ENCODE measurements at regions not wholly inside any gene's neighbourhood (a gene's known extent, or its start where the extent isn't known, plus 50 kb on each side); places are given as distances from the start of the nearest gene placed in this dataset.

GRCh38 chr3:40771112-40771511 is 246.4 kb downstream of the ZNF621 start:
- H3K4me1 ChIP-seq: peaks cover 0 to 3% of the 10 kb centered on the region in 2 donors
- no peak overlapping the region for H3K4me3 ChIP-seq
- no peaks in the 10 kb centered on the region for H3K27me3 ChIP-seq
- H3K27ac ChIP-seq: no peak overlapping the region
- no peak for TF ChIP-seq CTCF (IDR thresholded peaks at IDR 0.05)
- no peaks in the 10 kb centered on the region for H3K36me3 ChIP-seq
- no peaks in the 10 kb centered on the region for H3K9me3 ChIP-seq
- DNase-seq (ENCODE audit: low spot score): no peak

- H3K27me3 ChIP-seq: no peaks in the 10 kb centered on the region
- no peaks in the 10 kb centered on the region for H3K36me3 ChIP-seq
- no peak for DNase-seq (ENCODE audit: low spot score)
- no peaks in the 10 kb centered on the region for H3K9me3 ChIP-seq
- H3K4me1 ChIP-seq: peaks cover 0 to 27% of the 10 kb centered on the region in 2 donors
- TF ChIP-seq CTCF (IDR thresholded peaks at IDR 0.05): no peak
- H3K27ac ChIP-seq: peak overlapping the region in 1 of 2 donors; percentile 75
- no peak overlapping the region for H3K4me3 ChIP-seq
Measured at GRCh38 chr3:40779039-40779438, 254.3 kb downstream of the ZNF621 start.

- Histone ChIP-seq H3K36me3 (no peaks in the 10 kb centered on the region), H3K4me1 (peaks cover 0 to 27% of the 10 kb centered on the region in 2 donors), H3K27me3 (no peaks in the 10 kb centered on the region), H3K9me3 (no peaks in the 10 kb centered on the region), H3K4me3 (peak overlapping the region in 1 of 2 donors; percentile 8), H3K27ac (peak overlapping the region; percentile 75)
- TF ChIP-seq CTCF (IDR thresholded peaks at IDR 0.05): no peak
- peak; percentile 89 for DNase-seq (ENCODE audit: low spot score)
Measured at GRCh38 chr3:40780291-40780924, 255.6 kb downstream of the ZNF621 start.

- Histone ChIP-seq H3K9me3 (no peaks in the 10 kb centered on the region), H3K4me3 (peak overlapping the region in 1 of 2 donors; percentile 8), H3K36me3 (no peaks in the 10 kb centered on the region), H3K27ac (peak overlapping the region; percentile 75), H3K4me1 (peaks cover 0 to 27% of the 10 kb centered on the region in 2 donors), H3K27me3 (no peaks in the 10 kb centered on the region)
- no peak for TF ChIP-seq CTCF (IDR thresholded peaks at IDR 0.05)
- peak; percentile 66 for DNase-seq (ENCODE audit: low spot score)
Measured at GRCh38 chr3:40780925-40781406, 256.2 kb downstream of the ZNF621 start.

- Histone ChIP-seq H3K4me3 (no peak overlapping the region), H3K36me3 (no peaks in the 10 kb centered on the region), H3K27ac (no peak overlapping the region), H3K4me1 (peaks cover 0 to 27% of the 10 kb centered on the region in 2 donors), H3K27me3 (no peaks in the 10 kb centered on the region), H3K9me3 (no peaks in the 10 kb centered on the region)
- DNase-seq (ENCODE audit: low spot score): no peak
- no peak for TF ChIP-seq CTCF (IDR thresholded peaks at IDR 0.05)
Measured at GRCh38 chr3:40782111-40782721, 257.5 kb downstream of the ZNF621 start.

All from right atrium auricular region (tissue), 2 donors.